ENCODE measurements at regions not wholly inside any gene's neighbourhood (a gene's known extent, or its start where the extent isn't known, plus 50 kb on each side); places are given as distances from the start of the nearest gene placed in this dataset.
"Not testable (repeated sequence)": the region's sequence is repeated elsewhere in the genome, so short reads cannot be mapped to it uniquely, and the experiment has no call there.

GRCh38 chr3:187855131-187855530 is 109.9 kb upstream of the BCL6 start:
- no peak for DNase-seq

- DNase-seq, result no peak
Observed at GRCh38 chr3:187856555-187856954, 111.3 kb upstream of the BCL6 start.

GRCh38 chr3:187858041-187858440 is 112.8 kb upstream of the BCL6 start:
- no peak for DNase-seq

- no peak for DNase-seq
Observed at GRCh38 chr3:187858711-187859110, 113.4 kb upstream of the BCL6 start.

- not testable (repeated sequence) for DNase-seq
Observed at GRCh38 chr3:187862701-187863277, 117.5 kb upstream of the BCL6 start.

GRCh38 chr3:187870360-187871203 is 125.3 kb upstream of the BCL6 start:
- DNase-seq, result no peak

GRCh38 chr3:187871204-187871591 is 125.9 kb upstream of the BCL6 start:
- no peak for DNase-seq

GRCh38 chr3:187871848-187872247 is 126.6 kb upstream of the BCL6 start:
- no peak for DNase-seq

- DNase-seq, result no peak
Observed at GRCh38 chr3:187873843-187874242, 128.6 kb upstream of the BCL6 start.

- no peak for DNase-seq
Observed at GRCh38 chr3:187875863-187876262, 130.6 kb upstream of the BCL6 start.

GRCh38 chr3:187878772-187879518 is 133.7 kb upstream of the BCL6 start:
- DNase-seq, result no peak

- no peak for DNase-seq
Observed at GRCh38 chr3:187880441-187880840, 135.2 kb upstream of the BCL6 start.

- DNase-seq, result no peak
Observed at GRCh38 chr3:187880851-187881250, 135.6 kb upstream of the BCL6 start.

- DNase-seq, result no peak
Observed at GRCh38 chr3:187888701-187889100, 143.4 kb upstream of the BCL6 start.

- DNase-seq, result no peak
Observed at GRCh38 chr3:187889106-187889505, 143.8 kb upstream of the BCL6 start.

GRCh38 chr3:187889601-187890404 is 144.5 kb upstream of the BCL6 start:
- DNase-seq, result no peak

- not testable (repeated sequence) for DNase-seq
Observed at GRCh38 chr3:187890405-187890752, 145.1 kb upstream of the BCL6 start.

GRCh38 chr3:187896646-187897045 is 151.4 kb upstream of the BCL6 start:
- no peak for DNase-seq

- no peak for DNase-seq
Observed at GRCh38 chr3:187899246-187899645, 154.0 kb upstream of the BCL6 start.

- DNase-seq, result no peak
Observed at GRCh38 chr3:187900993-187901755, 155.9 kb upstream of the BCL6 start.

GRCh38 chr3:187902041-187902471 is 156.8 kb upstream of the BCL6 start:
- DNase-seq, result no peak

- DNase-seq, result no peak
Observed at GRCh38 chr3:187902936-187903335, 157.7 kb upstream of the BCL6 start.

Data from activated CD4-positive, alpha-beta T cell treated with anti-CD3 and anti-CD28 coated beads for 1 hour (primary cell).